WTC11 (cell line): ENCODE measurements at regions not wholly inside any gene's neighbourhood (a gene's known extent, or its start where the extent isn't known, plus 50 kb on each side); places are given as distances from the start of the nearest gene placed in this dataset.

ENCODE experiments used
- ATAC-seq: fragments of 200-7000 bp; cut with Tn5 transposase; 2 replicates; pipeline ENCODE4 v1.10.0; 2021; ENCODE audit warnings: mild to moderate bottlenecking, moderate library complexity
- CTCF ChIA-PET: fragments of 300-600 bp; sonication (Branson Sonifier 250); formaldehyde crosslinking; loops from one replicate; lab custom pipeline; 2021; ENCODE audit warnings: antibody characterized with exemption; lab: Charles Lee
- POLR2A ChIA-PET: fragments of 350-600 bp; sonication (Branson Sonifier 250); formaldehyde crosslinking; loops from one replicate; lab custom pipeline; 2021; ENCODE audit warnings: antibody characterized with exemption; lab: Charles Lee
- DNase-seq: peaks from one replicate; pipeline ENCODE4 v3.0.0; 2021; ENCODE audit warnings: low spot score
- H3K27ac Mint-ChIP-seq: 2 replicates; pipeline ENCODE4 v1.8.0; 2021; ENCODE audit warnings: mixed read lengths
- H3K27me3 Mint-ChIP-seq: 2 replicates; pipeline ENCODE4 v1.8.0; 2021; ENCODE audit warnings: low read depth, mild to moderate bottlenecking, moderate library complexity, mixed read lengths
- H3K36me3 Mint-ChIP-seq: 2 replicates; pipeline ENCODE4 v1.8.0; 2021; ENCODE audit warnings: mixed read lengths
- H3K4me1 Mint-ChIP-seq: 2 replicates; pipeline ENCODE4 v1.8.0; 2022; ENCODE audit warnings: mixed read lengths
- H3K4me3 Mint-ChIP-seq: 2 replicates; pipeline ENCODE4 v1.8.0; 2021; ENCODE audit warnings: mild to moderate bottlenecking, moderate library complexity, mixed read lengths
- H3K9me3 Mint-ChIP-seq: 2 replicates; pipeline ENCODE4 v1.8.0; 2021; ENCODE audit warnings: mixed read lengths
- ATF1 ChIP-seq: sonication (generic); formaldehyde crosslinking; IDR thresholded peaks from 2 replicates; pipeline ENCODE4 v1.8.1; 2023; ENCODE audit warnings: mild to moderate bottlenecking, moderate library complexity, missing genetic modification reagents
- CBFB ChIP-seq: sonication (generic); formaldehyde crosslinking; IDR thresholded peaks from 2 replicates; pipeline ENCODE4 v1.8.1; 2022; ENCODE audit warnings: mild to moderate bottlenecking, low read depth, missing genetic modification reagents
- ESRRA ChIP-seq: sonication (generic); formaldehyde crosslinking; IDR thresholded peaks from 2 replicates; pipeline ENCODE4 v1.8.1; 2022; ENCODE audit warnings: mild to moderate bottlenecking, missing genetic modification reagents, borderline replicate concordance
- FOXJ3 ChIP-seq: sonication (generic); formaldehyde crosslinking; IDR thresholded peaks from 2 replicates; pipeline ENCODE4 v1.9.0; 2021; ENCODE audit warnings: missing genetic modification reagents, mild to moderate bottlenecking, borderline replicate concordance
- GRHL2 ChIP-seq: fragments of 250-450 bp; sonication (Bioruptor Pico); IDR thresholded peaks from 2 replicates; pipeline ENCODE4 v1.8.0; 2022; ENCODE audit warnings: mild to moderate bottlenecking, moderate library complexity; ENCODE audit not compliant: insufficient replicate concordance, severe bottlenecking
- IRF2 ChIP-seq: sonication (generic); formaldehyde crosslinking; IDR thresholded peaks from 2 replicates; pipeline ENCODE4 v1.8.0; 2022; ENCODE audit warnings: low read depth, missing genetic modification reagents, borderline replicate concordance
- KAT7 ChIP-seq: sonication (generic); formaldehyde crosslinking; IDR thresholded peaks from 2 replicates; pipeline ENCODE4 v1.8.1; 2023; ENCODE audit warnings: missing genetic modification reagents, mild to moderate bottlenecking, borderline replicate concordance
- NFATC4 ChIP-seq: fragments of 250-450 bp; sonication (Bioruptor Pico); IDR thresholded peaks from 2 replicates; pipeline ENCODE4 v1.9.0; 2021; ENCODE audit warnings: mild to moderate bottlenecking
- NFE2L1 ChIP-seq: sonication (generic); formaldehyde crosslinking; IDR thresholded peaks from 2 replicates; pipeline ENCODE4 v1.8.1; 2023; ENCODE audit warnings: missing genetic modification reagents
- NFYB ChIP-seq: sonication (generic); formaldehyde crosslinking; conservative IDR thresholded peaks from 2 replicates; pipeline ENCODE4 v1.8.0; 2022; ENCODE audit warnings: low read depth, missing genetic modification reagents
- NR1H2 ChIP-seq: sonication (generic); formaldehyde crosslinking; IDR thresholded peaks from 2 replicates; pipeline ENCODE4 v1.9.0; 2021; ENCODE audit warnings: mild to moderate bottlenecking, moderate library complexity, missing genetic modification reagents
- RELA ChIP-seq: sonication (generic); formaldehyde crosslinking; IDR thresholded peaks from 2 replicates; pipeline ENCODE4 v1.8.1; 2022; ENCODE audit warnings: missing genetic modification reagents, mild to moderate bottlenecking, borderline replicate concordance
- RORB ChIP-seq: fragments of 250-450 bp; sonication (Bioruptor Pico); IDR thresholded peaks from 2 replicates; pipeline ENCODE4 v1.9.0; 2021; ENCODE audit warnings: mild to moderate bottlenecking
- SMAD3 ChIP-seq: sonication (generic); formaldehyde crosslinking; IDR thresholded peaks from 2 replicates; pipeline ENCODE4 v1.8.0; 2022; ENCODE audit warnings: missing genetic modification reagents, mild to moderate bottlenecking, borderline replicate concordance
- SMAD4 ChIP-seq: sonication (generic); formaldehyde crosslinking; IDR thresholded peaks from 2 replicates; pipeline ENCODE4 v1.8.0; 2022; ENCODE audit warnings: mild to moderate bottlenecking, missing genetic modification reagents
- SP1 ChIP-seq: sonication (generic); formaldehyde crosslinking; conservative IDR thresholded peaks from 2 replicates; pipeline ENCODE4 v1.8.1; 2022; ENCODE audit warnings: missing genetic modification reagents
- TCF7 ChIP-seq: sonication (generic); formaldehyde crosslinking; IDR thresholded peaks from 2 replicates; pipeline ENCODE4 v1.8.0; 2022; ENCODE audit warnings: mild to moderate bottlenecking, low read depth, missing genetic modification reagents, moderate library complexity
- ZNF671 ChIP-seq: fragments of 250-450 bp; sonication (Bioruptor Pico); IDR thresholded peaks from 2 replicates; pipeline ENCODE4 v1.8.0; 2021; ENCODE audit warnings: mild to moderate bottlenecking
- TF ChIP-seq, protein P1 (sequence below): sonication (generic); formaldehyde crosslinking; IDR thresholded peaks from 2 replicates; pipeline ENCODE4 v1.8.1; 2023; ENCODE audit warnings: mild to moderate bottlenecking, moderate library complexity, missing genetic modification reagents
- TF ChIP-seq, protein P2 (sequence below): fragments of 250-450 bp; sonication (Bioruptor Pico); IDR thresholded peaks from 2 replicates; pipeline ENCODE4 v1.9.0; 2021; ENCODE audit warnings: mild to moderate bottlenecking, borderline replicate concordance
- TF ChIP-seq, protein P3 (sequence below): fragments of 250-450 bp; sonication (Bioruptor Pico); IDR thresholded peaks from 2 replicates; pipeline ENCODE4 v1.9.0; 2021; ENCODE audit warnings: mild to moderate bottlenecking
- TF ChIP-seq, protein P4 (sequence below): fragments of 200-600 bp; IDR thresholded peaks from 2 replicates; pipeline ENCODE4 v1.8.0; 2022; ENCODE audit warnings: antibody characterized with exemption
- TF ChIP-seq, protein P5 (sequence below): sonication (generic); formaldehyde crosslinking; conservative IDR thresholded peaks from 2 replicates; pipeline ENCODE4 v1.8.1; 2023; ENCODE audit warnings: mild to moderate bottlenecking, low read depth, missing genetic modification reagents, moderate library complexity
- TF ChIP-seq, protein P6 (sequence below): sonication (generic); formaldehyde crosslinking; IDR thresholded peaks from 2 replicates; pipeline ENCODE4 v1.8.1; 2022; ENCODE audit warnings: low read depth, mild to moderate bottlenecking, moderate library complexity, missing genetic modification reagents, borderline replicate concordance

DNA sequence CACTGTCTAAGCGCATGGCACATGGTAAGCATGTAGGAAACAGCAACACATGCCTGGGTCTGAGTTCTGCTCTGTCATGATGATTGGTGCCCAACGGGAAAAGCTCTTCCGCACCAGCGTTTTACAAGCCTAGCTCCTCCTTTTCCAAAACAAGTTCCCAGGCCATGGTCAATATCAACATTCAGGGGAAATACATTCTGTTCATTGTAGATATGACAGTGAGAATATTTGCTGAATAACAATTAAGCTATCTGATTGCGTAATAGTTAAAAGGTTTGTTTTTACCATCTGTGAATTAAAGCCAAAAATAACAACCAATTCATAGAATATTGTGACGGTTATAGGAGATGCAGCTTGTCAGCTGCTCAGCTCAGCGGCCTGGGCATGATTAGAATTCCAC is 404.3 kb upstream of the SLC35B3 start:
- ATAC-seq (no peak), DNase-seq (no peak)
- POLR2A ChIA-PET: no interaction called here
- Mint-ChIP-seq H3K36me3 (no peaks in the 10 kb centered on the region), H3K4me3 (no peak overlapping the region), H3K9me3 (no peaks in the 10 kb centered on the region), H3K27me3 (no peaks in the 10 kb centered on the region), H3K4me1 (peaks cover 20% of the 10 kb centered on the region), H3K27ac (no peak overlapping the region)
- CTCF ChIA-PET: no interaction called here
- TF ChIP-seq FOXJ3: no peak
- TF ChIP-seq RELA (CRISPR knock-in tag): no peak
- no peak for TF ChIP-seq SP1 (CRISPR knock-in tag)
- no peak for TF ChIP-seq CBFB (CRISPR knock-in tag)
- TF ChIP-seq, protein P1, sequence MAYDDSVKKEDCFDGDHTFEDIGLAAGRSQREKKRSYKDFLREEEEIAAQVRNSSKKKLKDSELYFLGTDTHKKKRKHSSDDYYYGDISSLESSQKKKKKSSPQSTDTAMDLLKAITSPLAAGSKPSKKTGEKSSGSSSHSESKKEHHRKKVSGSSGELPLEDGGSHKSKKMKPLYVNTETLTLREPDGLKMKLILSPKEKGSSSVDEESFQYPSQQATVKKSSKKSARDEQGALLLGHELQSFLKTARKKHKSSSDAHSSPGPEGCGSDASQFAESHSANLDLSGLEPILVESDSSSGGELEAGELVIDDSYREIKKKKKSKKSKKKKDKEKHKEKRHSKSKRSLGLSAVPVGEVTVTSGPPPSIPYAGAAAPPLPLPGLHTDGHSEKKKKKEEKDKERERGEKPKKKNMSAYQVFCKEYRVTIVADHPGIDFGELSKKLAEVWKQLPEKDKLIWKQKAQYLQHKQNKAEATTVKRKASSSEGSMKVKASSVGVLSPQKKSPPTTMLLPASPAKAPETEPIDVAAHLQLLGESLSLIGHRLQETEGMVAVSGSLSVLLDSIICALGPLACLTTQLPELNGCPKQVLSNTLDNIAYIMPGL (CRISPR knock-in tag): no peak
- TF ChIP-seq, protein P2, sequence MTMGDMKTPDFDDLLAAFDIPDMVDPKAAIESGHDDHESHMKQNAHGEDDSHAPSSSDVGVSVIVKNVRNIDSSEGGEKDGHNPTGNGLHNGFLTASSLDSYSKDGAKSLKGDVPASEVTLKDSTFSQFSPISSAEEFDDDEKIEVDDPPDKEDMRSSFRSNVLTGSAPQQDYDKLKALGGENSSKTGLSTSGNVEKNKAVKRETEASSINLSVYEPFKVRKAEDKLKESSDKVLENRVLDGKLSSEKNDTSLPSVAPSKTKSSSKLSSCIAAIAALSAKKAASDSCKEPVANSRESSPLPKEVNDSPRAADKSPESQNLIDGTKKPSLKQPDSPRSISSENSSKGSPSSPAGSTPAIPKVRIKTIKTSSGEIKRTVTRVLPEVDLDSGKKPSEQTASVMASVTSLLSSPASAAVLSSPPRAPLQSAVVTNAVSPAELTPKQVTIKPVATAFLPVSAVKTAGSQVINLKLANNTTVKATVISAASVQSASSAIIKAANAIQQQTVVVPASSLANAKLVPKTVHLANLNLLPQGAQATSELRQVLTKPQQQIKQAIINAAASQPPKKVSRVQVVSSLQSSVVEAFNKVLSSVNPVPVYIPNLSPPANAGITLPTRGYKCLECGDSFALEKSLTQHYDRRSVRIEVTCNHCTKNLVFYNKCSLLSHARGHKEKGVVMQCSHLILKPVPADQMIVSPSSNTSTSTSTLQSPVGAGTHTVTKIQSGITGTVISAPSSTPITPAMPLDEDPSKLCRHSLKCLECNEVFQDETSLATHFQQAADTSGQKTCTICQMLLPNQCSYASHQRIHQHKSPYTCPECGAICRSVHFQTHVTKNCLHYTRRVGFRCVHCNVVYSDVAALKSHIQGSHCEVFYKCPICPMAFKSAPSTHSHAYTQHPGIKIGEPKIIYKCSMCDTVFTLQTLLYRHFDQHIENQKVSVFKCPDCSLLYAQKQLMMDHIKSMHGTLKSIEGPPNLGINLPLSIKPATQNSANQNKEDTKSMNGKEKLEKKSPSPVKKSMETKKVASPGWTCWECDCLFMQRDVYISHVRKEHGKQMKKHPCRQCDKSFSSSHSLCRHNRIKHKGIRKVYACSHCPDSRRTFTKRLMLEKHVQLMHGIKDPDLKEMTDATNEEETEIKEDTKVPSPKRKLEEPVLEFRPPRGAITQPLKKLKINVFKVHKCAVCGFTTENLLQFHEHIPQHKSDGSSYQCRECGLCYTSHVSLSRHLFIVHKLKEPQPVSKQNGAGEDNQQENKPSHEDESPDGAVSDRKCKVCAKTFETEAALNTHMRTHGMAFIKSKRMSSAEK (CRISPR knock-in tag): no peak
- no peak for TF ChIP-seq GRHL2 (CRISPR knock-in tag)
- no peak for TF ChIP-seq IRF2 (CRISPR knock-in tag)
- TF ChIP-seq ATF1 (CRISPR knock-in tag): no peak
- no peak for TF ChIP-seq KAT7 (CRISPR knock-in tag)
- TF ChIP-seq, protein P3, sequence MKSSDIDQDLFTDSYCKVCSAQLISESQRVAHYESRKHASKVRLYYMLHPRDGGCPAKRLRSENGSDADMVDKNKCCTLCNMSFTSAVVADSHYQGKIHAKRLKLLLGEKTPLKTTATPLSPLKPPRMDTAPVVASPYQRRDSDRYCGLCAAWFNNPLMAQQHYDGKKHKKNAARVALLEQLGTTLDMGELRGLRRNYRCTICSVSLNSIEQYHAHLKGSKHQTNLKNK (CRISPR knock-in tag): no peak
- TF ChIP-seq, all 79 proteins: peak for 0

DNA sequence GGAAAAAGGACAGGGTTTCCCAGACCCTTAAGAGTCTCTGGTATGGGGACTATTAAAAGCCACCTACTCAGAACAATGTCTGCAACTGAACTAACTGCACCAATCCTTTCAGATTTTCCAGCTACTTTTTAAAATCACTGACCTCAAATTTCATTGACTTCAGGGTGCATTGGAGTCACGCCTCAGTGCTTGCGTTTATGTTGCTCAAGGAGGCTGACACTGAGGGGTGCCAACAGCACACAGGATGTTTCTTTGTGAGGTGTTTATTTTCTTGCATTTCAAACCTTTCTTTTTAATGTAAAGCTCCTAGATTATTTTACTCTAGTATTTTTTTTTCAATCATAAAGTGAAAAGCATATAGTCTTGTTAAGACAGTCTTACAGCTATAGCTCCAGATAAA is 402.0 kb upstream of the SLC35B3 start:
- no peak for DNase-seq
- H3K4me3 Mint-ChIP-seq: no peak overlapping the region
- peak; percentile 63 for ATAC-seq
- H3K9me3 Mint-ChIP-seq: no peaks in the 10 kb centered on the region
- H3K27ac Mint-ChIP-seq: no peak overlapping the region
- H3K36me3 Mint-ChIP-seq: no peaks in the 10 kb centered on the region
- no peaks in the 10 kb centered on the region for H3K27me3 Mint-ChIP-seq
- ChIA-PET CTCF (no interaction called here), POLR2A (no interaction called here)
- H3K4me1 Mint-ChIP-seq: peaks cover 20% of the 10 kb centered on the region
- TF ChIP-seq ZNF671 (CRISPR knock-in tag) (no peak), TCF7 (CRISPR knock-in tag) (no peak), RORB (CRISPR knock-in tag) (no peak), NFATC4 (CRISPR knock-in tag) (no peak), NFE2L1 (no peak), ESRRA (CRISPR knock-in tag) (no peak), NFYB (no peak), SMAD4 (CRISPR knock-in tag) (no peak), NR1H2 (CRISPR knock-in tag) (no peak), SMAD3 (no peak)
- TF ChIP-seq, protein P4, sequence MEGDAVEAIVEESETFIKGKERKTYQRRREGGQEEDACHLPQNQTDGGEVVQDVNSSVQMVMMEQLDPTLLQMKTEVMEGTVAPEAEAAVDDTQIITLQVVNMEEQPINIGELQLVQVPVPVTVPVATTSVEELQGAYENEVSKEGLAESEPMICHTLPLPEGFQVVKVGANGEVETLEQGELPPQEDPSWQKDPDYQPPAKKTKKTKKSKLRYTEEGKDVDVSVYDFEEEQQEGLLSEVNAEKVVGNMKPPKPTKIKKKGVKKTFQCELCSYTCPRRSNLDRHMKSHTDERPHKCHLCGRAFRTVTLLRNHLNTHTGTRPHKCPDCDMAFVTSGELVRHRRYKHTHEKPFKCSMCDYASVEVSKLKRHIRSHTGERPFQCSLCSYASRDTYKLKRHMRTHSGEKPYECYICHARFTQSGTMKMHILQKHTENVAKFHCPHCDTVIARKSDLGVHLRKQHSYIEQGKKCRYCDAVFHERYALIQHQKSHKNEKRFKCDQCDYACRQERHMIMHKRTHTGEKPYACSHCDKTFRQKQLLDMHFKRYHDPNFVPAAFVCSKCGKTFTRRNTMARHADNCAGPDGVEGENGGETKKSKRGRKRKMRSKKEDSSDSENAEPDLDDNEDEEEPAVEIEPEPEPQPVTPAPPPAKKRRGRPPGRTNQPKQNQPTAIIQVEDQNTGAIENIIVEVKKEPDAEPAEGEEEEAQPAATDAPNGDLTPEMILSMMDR: no peak
- TF ChIP-seq, protein P5, sequence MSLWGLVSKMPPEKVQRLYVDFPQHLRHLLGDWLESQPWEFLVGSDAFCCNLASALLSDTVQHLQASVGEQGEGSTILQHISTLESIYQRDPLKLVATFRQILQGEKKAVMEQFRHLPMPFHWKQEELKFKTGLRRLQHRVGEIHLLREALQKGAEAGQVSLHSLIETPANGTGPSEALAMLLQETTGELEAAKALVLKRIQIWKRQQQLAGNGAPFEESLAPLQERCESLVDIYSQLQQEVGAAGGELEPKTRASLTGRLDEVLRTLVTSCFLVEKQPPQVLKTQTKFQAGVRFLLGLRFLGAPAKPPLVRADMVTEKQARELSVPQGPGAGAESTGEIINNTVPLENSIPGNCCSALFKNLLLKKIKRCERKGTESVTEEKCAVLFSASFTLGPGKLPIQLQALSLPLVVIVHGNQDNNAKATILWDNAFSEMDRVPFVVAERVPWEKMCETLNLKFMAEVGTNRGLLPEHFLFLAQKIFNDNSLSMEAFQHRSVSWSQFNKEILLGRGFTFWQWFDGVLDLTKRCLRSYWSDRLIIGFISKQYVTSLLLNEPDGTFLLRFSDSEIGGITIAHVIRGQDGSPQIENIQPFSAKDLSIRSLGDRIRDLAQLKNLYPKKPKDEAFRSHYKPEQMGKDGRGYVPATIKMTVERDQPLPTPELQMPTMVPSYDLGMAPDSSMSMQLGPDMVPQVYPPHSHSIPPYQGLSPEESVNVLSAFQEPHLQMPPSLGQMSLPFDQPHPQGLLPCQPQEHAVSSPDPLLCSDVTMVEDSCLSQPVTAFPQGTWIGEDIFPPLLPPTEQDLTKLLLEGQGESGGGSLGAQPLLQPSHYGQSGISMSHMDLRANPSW (CRISPR knock-in tag): no peak
- TF ChIP-seq, protein P6, sequence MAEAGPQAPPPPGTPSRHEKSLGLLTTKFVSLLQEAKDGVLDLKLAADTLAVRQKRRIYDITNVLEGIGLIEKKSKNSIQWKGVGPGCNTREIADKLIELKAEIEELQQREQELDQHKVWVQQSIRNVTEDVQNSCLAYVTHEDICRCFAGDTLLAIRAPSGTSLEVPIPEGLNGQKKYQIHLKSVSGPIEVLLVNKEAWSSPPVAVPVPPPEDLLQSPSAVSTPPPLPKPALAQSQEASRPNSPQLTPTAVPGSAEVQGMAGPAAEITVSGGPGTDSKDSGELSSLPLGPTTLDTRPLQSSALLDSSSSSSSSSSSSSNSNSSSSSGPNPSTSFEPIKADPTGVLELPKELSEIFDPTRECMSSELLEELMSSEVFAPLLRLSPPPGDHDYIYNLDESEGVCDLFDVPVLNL (CRISPR knock-in tag): no peak
